Endothelial cell of umbilical vein (primary cell): ENCODE measurements at regions not wholly inside any gene's neighbourhood (a gene's known extent, or its start where the extent isn't known, plus 50 kb on each side); places are given as distances from the start of the nearest gene placed in this dataset.

Experiments
- BruUV-seq: library from RNA; stranded (reverse); fragments of 400-500 nt; replicated peaks from 2 replicates; lab custom pipeline; 2021; lab: Mats Ljungman, UMichigan
- CTCF ChIA-PET: fragments of 300-600, 350-600 bp; sonication (Branson Sonifier 250); formaldehyde crosslinking; loops from one replicate; lab custom pipeline; 2021; ENCODE audit warnings: antibody characterized with exemption, inconsistent platforms; lab: Charles Lee
- POLR2A ChIA-PET: fragments of 300-600, 350-600 bp; sonication (Branson Sonifier 250); formaldehyde crosslinking; loops from one replicate; lab custom pipeline; 2021; ENCODE audit warnings: antibody characterized with exemption, inconsistent platforms; lab: Charles Lee
- DNase-seq: peaks from one replicate; pipeline ENCODE4 v3.0.0-alpha.2; 2011; ENCODE audit warnings: low read depth, low spot score
- FAIRE-seq: peaks from 2 replicates; lab custom pipeline; 2011; peaks lifted over from hg19 to GRCh38; lab: Jason Lieb, UNC
- H2AFZ ChIP-seq: 2 replicates; pipeline ENCODE4 v1.6.0; 2012; ENCODE audit warnings: low read depth, low read length, control low read depth, inconsistent platforms
- H3K27ac ChIP-seq: 2 replicates; pipeline ENCODE4 v1.5.1; 2011; ENCODE audit warnings: low read depth, mild to moderate bottlenecking, control low read depth, low read length, moderate library complexity; ENCODE audit not compliant: insufficient read depth
- H3K27me3 ChIP-seq, 2 experiments: 2 replicates each; pipeline versions ENCODE4 v1.6.0 to v1.6.1; 2011; ENCODE audit warnings: low read length in 2 of 2, mixed read lengths in 1 of 2; ENCODE audit not compliant: control insufficient read depth in 2 of 2, insufficient read depth in 2 of 2
- H3K36me3 ChIP-seq, 2 experiments: 2 replicates in 1 of 2; 3 replicates in 1 of 2; pipeline ENCODE4 v1.5.1; 2011; ENCODE audit warnings: low read length in 2 of 2, mild to moderate bottlenecking in 1 of 2, moderate library complexity in 1 of 2; ENCODE audit not compliant: control insufficient read depth in 2 of 2, insufficient read depth in 2 of 2; ENCODE audit errors: extremely low read depth in 1 of 2
- H3K4me1 ChIP-seq: 3 replicates; pipeline ENCODE4 v1.5.1; 2011; ENCODE audit warnings: mild to moderate bottlenecking, low read length; ENCODE audit not compliant: control insufficient read depth, insufficient read depth; ENCODE audit errors: extremely low read depth
- H3K4me2 ChIP-seq: 2 replicates; pipeline ENCODE4 v1.6.1; 2011; ENCODE audit warnings: low read length, control low read depth, mixed read lengths; ENCODE audit not compliant: insufficient read depth
- H3K4me3 ChIP-seq, 3 experiments: fragments of 200-600 bp in 1 of 3; sonication (generic), shearing (Covaris generic) in 1 of 3; replicated peaks in 1 of 3; 2 replicates each; pipeline ENCODE4 v1.5.1; 2011 to 2016; ENCODE audit warnings: control low read depth in 3 of 3, low read length in 3 of 3, mild to moderate bottlenecking in 2 of 3, inconsistent platforms in 1 of 3, low read depth in 1 of 3, moderate library complexity in 1 of 3; ENCODE audit not compliant: insufficient read depth in 1 of 3
- H3K79me2 ChIP-seq: 2 replicates; pipeline ENCODE4 v1.6.0; 2012; ENCODE audit warnings: low read length, inconsistent platforms; ENCODE audit not compliant: control insufficient read depth, insufficient read depth
- H3K9ac ChIP-seq: replicated peaks from 2 replicates; pipeline ENCODE3; 2011; ENCODE audit warnings: low read length, control low read depth; ENCODE audit not compliant: insufficient read depth; ENCODE audit errors: extremely low read depth
- H3K9me1 ChIP-seq: replicated peaks from 3 replicates; pipeline ENCODE4 v1.6.0; 2011; ENCODE audit warnings: mild to moderate bottlenecking, low read length; ENCODE audit not compliant: control insufficient read depth, insufficient read depth; ENCODE audit errors: extremely low read depth
- H3K9me3 ChIP-seq: replicated peaks from 2 replicates; pipeline ENCODE4 v1.5.1; 2012; ENCODE audit warnings: low read length, inconsistent platforms; ENCODE audit not compliant: control insufficient read depth, insufficient read depth
- H4K20me1 ChIP-seq: replicated peaks from 2 replicates; pipeline ENCODE3; 2011; ENCODE audit warnings: mild to moderate bottlenecking, low read length; ENCODE audit not compliant: control insufficient read depth, insufficient read depth; ENCODE audit errors: extremely low read depth
- CTCF ChIP-seq, 2 donors: IDR thresholded peaks; 1 replicate in 1 of 2; 2 replicates in 1 of 2; pipeline ENCODE4 v1.5.1; 2011; ENCODE audit warnings: low read length in 2 of 2, mild to moderate bottlenecking in 2 of 2, moderate library complexity in 2 of 2, control low read depth in 1 of 2, inconsistent platforms in 1 of 2, low read depth in 1 of 2; ENCODE audit not compliant: insufficient read depth in 1 of 2; ENCODE audit errors: extremely low read depth in 1 of 2
- EZH2 ChIP-seq: IDR thresholded peaks from 2 replicates; pipeline ENCODE4 v1.6.1; 2012; ENCODE audit warnings: borderline replicate concordance, low read depth, mild to moderate bottlenecking, moderate library complexity, low read length, inconsistent platforms; ENCODE audit not compliant: severe bottlenecking
- FOS ChIP-seq: IDR thresholded peaks from 2 replicates; pipeline ENCODE4 v1.6.1; 2011; ENCODE audit warnings: mild to moderate bottlenecking, low read length, moderate library complexity, borderline replicate concordance; ENCODE audit not compliant: insufficient read depth
- GATA2 ChIP-seq: IDR thresholded peaks from 2 replicates; pipeline ENCODE4 v1.7.0; 2011; ENCODE audit warnings: low read depth, mild to moderate bottlenecking, moderate library complexity, mixed read lengths, low read length; ENCODE audit not compliant: insufficient read length, insufficient read depth
- JUN ChIP-seq: IDR thresholded peaks from 2 replicates; pipeline ENCODE4 v1.6.1; 2011; ENCODE audit warnings: borderline replicate concordance, low read depth; ENCODE audit not compliant: insufficient read length, insufficient read depth
- MAX ChIP-seq: IDR thresholded peaks from 2 replicates; pipeline ENCODE4 v1.6.1; 2011; ENCODE audit not compliant: insufficient read depth, insufficient read length
- MYC ChIP-seq: IDR thresholded peaks from one replicate; pipeline ENCODE4 v1.6.1; 2011; ENCODE audit warnings: mild to moderate bottlenecking, low read depth, low read length
- POLR2A ChIP-seq: IDR thresholded peaks from 2 replicates; pipeline ENCODE4 v1.6.1; 2012; ENCODE audit warnings: low read depth, mild to moderate bottlenecking, control low read depth, low read length
- POLR2AphosphoS5 ChIP-seq: IDR thresholded peaks from 2 replicates; pipeline ENCODE4 v1.6.1; 2012; ENCODE audit warnings: low read depth, mild to moderate bottlenecking, control low read depth, low read length, moderate library complexity; ENCODE audit not compliant: insufficient read depth
- dilution Hi-C: fragments of 300-500 bp; cut with MboI; formaldehyde crosslinking; loops from one replicate; pipeline ENCODE4 v1.15.0; 2019; ENCODE audit warnings: low sequenced_read_pairs; ENCODE audit not compliant: extremely low pct_ligation_motif_present
- intact Hi-C: fragments of 100-400 bp; cut with micrococcal nuclease; formaldehyde crosslinking; loops from one replicate; pipeline ENCODE4 v1.10.0; 2022

DNA sequence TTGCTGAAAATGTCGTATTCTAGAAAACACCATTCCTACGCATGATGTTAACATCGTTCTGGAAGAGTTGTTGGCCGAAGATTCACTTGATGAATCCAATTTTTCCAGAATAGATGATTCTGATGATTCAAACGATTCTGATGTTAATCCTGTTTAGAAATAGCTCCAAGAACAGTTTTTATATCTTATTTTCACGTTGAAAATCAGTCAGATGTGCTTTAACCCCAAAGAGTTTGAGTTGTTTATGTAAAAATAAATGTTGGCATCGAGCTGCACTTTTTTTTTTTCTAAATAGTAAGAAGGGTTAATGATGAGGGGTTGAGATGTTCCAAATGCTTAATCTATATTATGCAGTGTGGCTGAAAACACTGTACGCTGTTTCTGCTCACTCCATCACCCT lies 99.9 kb upstream of the LINC00305 start:
- ChIA-PET CTCF (no interaction called here), POLR2A (no interaction called here)
- FAIRE-seq (no peak), DNase-seq (no peak)
- Histone ChIP-seq H4K20me1 (no peaks in the 10 kb centered on the region), H2AFZ (no peak overlapping the region), H3K4me2 (no peak overlapping the region), H3K36me3 (no peaks in the 10 kb centered on the region), H3K27me3 (no peaks in the 10 kb centered on the region), H3K79me2 (no peaks in the 10 kb centered on the region), H3K4me1 (no peaks in the 10 kb centered on the region), H3K4me3 (no peak overlapping the region), H3K9me3 (no peaks in the 10 kb centered on the region), H3K27ac (no peak overlapping the region), H3K9me1 (no peaks in the 10 kb centered on the region), H3K9ac (no peak overlapping the region)
- no TSS peak for BruUV-seq
- TF ChIP-seq JUN, result no peak
- no peak for TF ChIP-seq MAX
- no peak for TF ChIP-seq EZH2
- no peak for TF ChIP-seq GATA2
- TF ChIP-seq FOS, result no peak
- TF ChIP-seq CTCF (IDR thresholded peaks at IDR 0.05; ENCODE audit: extremely low read depth in 1 of 2, insufficient read depth in 1 of 2, low read depth in 1 of 2, low read length in 2 of 2), result no peak
- TF ChIP-seq MYC, result no peak
- TF ChIP-seq POLR2AphosphoS5, result no peak
- TF ChIP-seq POLR2A, result no peak
- dilution Hi-C loops (no loop called here), intact Hi-C loops (no loop called here)
